WERI-Rb-1 (cell line): ENCODE measurements at regions not wholly inside any gene's neighbourhood (a gene's known extent, or its start where the extent isn't known, plus 50 kb on each side); places are given as distances from the start of the nearest gene placed in this dataset.

Experiments used
- DNase-seq: peaks from one replicate; pipeline ENCODE4 v3.0.0-alpha.2; 2020
- H3K27ac ChIP-seq: fragments of 250-450 bp; sonication (Bioruptor Pico); 2 replicates; pipeline ENCODE4 v1.5.1; 2020; ENCODE audit warnings: mild to moderate bottlenecking, moderate library complexity
- H3K27me3 ChIP-seq: fragments of 250-450 bp; sonication (Bioruptor Pico); 2 replicates; pipeline ENCODE4 v1.5.1; 2021; ENCODE audit warnings: mild to moderate bottlenecking, low read depth, moderate library complexity; ENCODE audit not compliant: insufficient read depth, severe bottlenecking
- H3K36me3 ChIP-seq: fragments of 250-450 bp; sonication (Bioruptor Pico); 2 replicates; pipeline ENCODE4 v1.5.1; 2020; ENCODE audit warnings: mild to moderate bottlenecking, moderate library complexity
- H3K4me3 ChIP-seq: 2 replicates; pipeline ENCODE4 v1.5.1; 2011; ENCODE audit warnings: low read depth, mild to moderate bottlenecking, control low read depth, low read length
- H3K9me3 ChIP-seq: fragments of 250-450 bp; sonication (Bioruptor Pico); 2 replicates; pipeline ENCODE4 v1.5.1; 2021; ENCODE audit warnings: mild to moderate bottlenecking, moderate library complexity; ENCODE audit not compliant: severe bottlenecking
- TF ChIP-seq, protein P1 (sequence below): IDR thresholded peaks from 2 replicates; pipeline ENCODE4 v1.5.1; 2011; ENCODE audit warnings: low read depth, mild to moderate bottlenecking, control low read depth, inconsistent platforms, low read length

GRCh38 chr14:38731962-38732361 is 371.1 kb downstream of the SEC23A start:
- Histone ChIP-seq H3K27ac (no peak overlapping the region), H3K27me3 (peaks cover 55% of the 10 kb centered on the region), H3K36me3 (no peaks in the 10 kb centered on the region), H3K4me3 (no peak overlapping the region), H3K9me3 (peaks cover 6% of the 10 kb centered on the region)
- TF ChIP-seq, protein P1, sequence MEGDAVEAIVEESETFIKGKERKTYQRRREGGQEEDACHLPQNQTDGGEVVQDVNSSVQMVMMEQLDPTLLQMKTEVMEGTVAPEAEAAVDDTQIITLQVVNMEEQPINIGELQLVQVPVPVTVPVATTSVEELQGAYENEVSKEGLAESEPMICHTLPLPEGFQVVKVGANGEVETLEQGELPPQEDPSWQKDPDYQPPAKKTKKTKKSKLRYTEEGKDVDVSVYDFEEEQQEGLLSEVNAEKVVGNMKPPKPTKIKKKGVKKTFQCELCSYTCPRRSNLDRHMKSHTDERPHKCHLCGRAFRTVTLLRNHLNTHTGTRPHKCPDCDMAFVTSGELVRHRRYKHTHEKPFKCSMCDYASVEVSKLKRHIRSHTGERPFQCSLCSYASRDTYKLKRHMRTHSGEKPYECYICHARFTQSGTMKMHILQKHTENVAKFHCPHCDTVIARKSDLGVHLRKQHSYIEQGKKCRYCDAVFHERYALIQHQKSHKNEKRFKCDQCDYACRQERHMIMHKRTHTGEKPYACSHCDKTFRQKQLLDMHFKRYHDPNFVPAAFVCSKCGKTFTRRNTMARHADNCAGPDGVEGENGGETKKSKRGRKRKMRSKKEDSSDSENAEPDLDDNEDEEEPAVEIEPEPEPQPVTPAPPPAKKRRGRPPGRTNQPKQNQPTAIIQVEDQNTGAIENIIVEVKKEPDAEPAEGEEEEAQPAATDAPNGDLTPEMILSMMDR, result no peak
- DNase-seq, result no peak

GRCh38 chr14:38730420-38730819 is 372.6 kb downstream of the SEC23A start:
- no peak for DNase-seq
- TF ChIP-seq, protein P1, result no peak
- H3K36me3 ChIP-seq, result no peaks in the 10 kb centered on the region
- no peak overlapping the region for H3K27ac ChIP-seq
- no peak overlapping the region for H3K4me3 ChIP-seq
- peaks cover 6% of the 10 kb centered on the region for H3K9me3 ChIP-seq
- peaks cover 63% of the 10 kb centered on the region for H3K27me3 ChIP-seq

- H3K4me3 ChIP-seq, result no peak overlapping the region
- DNase-seq, result no peak
- no peak overlapping the region for H3K27ac ChIP-seq
- H3K27me3 ChIP-seq, result peaks cover 78% of the 10 kb centered on the region
- H3K9me3 ChIP-seq, result no peaks in the 10 kb centered on the region
- no peaks in the 10 kb centered on the region for H3K36me3 ChIP-seq
- TF ChIP-seq, protein P1, result no peak
Observed at GRCh38 chr14:38727731-38728130, 375.3 kb downstream of the SEC23A start.

- H3K36me3 ChIP-seq, result no peaks in the 10 kb centered on the region
- H3K9me3 ChIP-seq, result no peaks in the 10 kb centered on the region
- H3K27ac ChIP-seq, result no peak overlapping the region
- TF ChIP-seq, protein P1, result no peak
- peaks cover 69% of the 10 kb centered on the region for H3K27me3 ChIP-seq
- no peak overlapping the region for H3K4me3 ChIP-seq
- no peak for DNase-seq
Observed at GRCh38 chr14:38724621-38725020, 378.4 kb downstream of the SEC23A start.

DNA sequence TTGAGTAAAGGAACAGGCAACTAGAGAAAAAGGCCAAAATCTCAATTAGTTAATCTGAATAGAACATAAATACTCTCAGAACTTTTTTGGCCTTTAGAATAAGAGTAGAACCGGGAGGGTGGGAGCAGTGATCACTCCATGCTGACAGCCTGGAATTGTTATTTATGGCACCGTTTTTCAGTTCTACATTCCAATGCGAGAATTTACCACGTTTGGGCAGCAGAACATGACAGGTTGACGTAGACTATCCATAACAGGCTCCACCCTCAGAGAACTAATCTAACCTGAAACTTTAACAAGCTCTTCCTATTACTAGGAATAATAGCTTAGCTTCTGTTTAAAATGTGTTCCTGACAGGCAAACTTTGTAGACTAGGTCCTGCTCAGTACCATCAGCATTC is 379.1 kb downstream of the SEC23A start:
- Histone ChIP-seq H3K9me3 (no peaks in the 10 kb centered on the region), H3K4me3 (no peak overlapping the region), H3K36me3 (no peaks in the 10 kb centered on the region), H3K27ac (no peak overlapping the region), H3K27me3 (peaks cover 62% of the 10 kb centered on the region)
- TF ChIP-seq, protein P1, result no peak
- DNase-seq, result no peak

- DNase-seq, result no peak
- no peaks in the 10 kb centered on the region for H3K9me3 ChIP-seq
- no peaks in the 10 kb centered on the region for H3K36me3 ChIP-seq
- H3K27ac ChIP-seq, result no peak overlapping the region
- H3K27me3 ChIP-seq, result peaks cover 55% of the 10 kb centered on the region
- no peak overlapping the region for H3K4me3 ChIP-seq
- TF ChIP-seq, protein P1, result no peak
Observed at GRCh38 chr14:38723277-38723676, 379.8 kb downstream of the SEC23A start.
